ENCODE measurements at regions not wholly inside any gene's neighbourhood (a gene's known extent, or its start where the extent isn't known, plus 50 kb on each side); places are given as distances from the start of the nearest gene placed in this dataset.

DNA sequence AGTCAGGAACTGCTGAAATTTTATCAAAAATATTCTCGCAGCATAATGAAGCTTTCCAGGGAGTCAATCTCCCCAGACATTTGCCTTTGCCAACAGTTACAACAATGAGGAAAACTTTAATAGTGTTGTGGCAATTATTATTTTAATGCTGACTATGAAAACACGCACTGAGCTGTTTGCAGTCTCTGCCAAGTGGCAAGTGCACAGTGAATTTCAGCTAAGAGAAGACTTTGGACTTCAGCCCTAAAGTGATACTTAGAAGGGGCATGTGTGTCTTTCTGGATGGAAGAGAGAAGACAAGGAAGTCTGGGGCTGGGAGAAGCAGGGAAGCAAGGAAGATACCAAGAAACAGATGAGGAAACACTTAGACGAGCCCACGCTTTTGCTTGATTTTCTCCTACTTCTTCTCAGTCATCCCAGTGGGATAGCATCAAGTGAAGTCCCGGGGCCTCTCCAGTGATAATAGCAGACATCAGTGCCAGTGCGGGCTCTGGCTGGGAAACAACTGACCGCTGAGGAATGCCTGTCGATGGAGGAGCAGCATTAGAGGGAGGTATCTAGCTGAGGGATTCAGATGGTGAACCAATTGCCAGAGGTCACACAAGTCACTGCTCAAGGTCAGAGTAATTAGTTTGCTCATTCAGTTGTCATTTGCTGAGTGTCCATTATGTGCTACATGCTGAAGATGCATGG lies 196.3 kb downstream of the TTLL7 start:
- Histone ChIP-seq H3K4me3 (no peak overlapping the region), H3K27ac (replicated peaks) (no peak overlapping the region), H3K27me3 (ENCODE audit: low read depth) (no peaks in the 10 kb centered on the region), H3K9me3 (replicated peaks) (no peaks in the 10 kb centered on the region), H3K36me3 (no peaks in the 10 kb centered on the region), H3K4me1 (peaks cover 22% of the 10 kb centered on the region)
- DNase-seq = no peak
- intact Hi-C loops (cut with micrococcal nuclease) = no loop called here
- TF ChIP-seq, protein P1, sequence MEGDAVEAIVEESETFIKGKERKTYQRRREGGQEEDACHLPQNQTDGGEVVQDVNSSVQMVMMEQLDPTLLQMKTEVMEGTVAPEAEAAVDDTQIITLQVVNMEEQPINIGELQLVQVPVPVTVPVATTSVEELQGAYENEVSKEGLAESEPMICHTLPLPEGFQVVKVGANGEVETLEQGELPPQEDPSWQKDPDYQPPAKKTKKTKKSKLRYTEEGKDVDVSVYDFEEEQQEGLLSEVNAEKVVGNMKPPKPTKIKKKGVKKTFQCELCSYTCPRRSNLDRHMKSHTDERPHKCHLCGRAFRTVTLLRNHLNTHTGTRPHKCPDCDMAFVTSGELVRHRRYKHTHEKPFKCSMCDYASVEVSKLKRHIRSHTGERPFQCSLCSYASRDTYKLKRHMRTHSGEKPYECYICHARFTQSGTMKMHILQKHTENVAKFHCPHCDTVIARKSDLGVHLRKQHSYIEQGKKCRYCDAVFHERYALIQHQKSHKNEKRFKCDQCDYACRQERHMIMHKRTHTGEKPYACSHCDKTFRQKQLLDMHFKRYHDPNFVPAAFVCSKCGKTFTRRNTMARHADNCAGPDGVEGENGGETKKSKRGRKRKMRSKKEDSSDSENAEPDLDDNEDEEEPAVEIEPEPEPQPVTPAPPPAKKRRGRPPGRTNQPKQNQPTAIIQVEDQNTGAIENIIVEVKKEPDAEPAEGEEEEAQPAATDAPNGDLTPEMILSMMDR (IDR thresholded peaks at IDR 0.05; ENCODE audit: borderline replicate concordance) = no peak

DNA sequence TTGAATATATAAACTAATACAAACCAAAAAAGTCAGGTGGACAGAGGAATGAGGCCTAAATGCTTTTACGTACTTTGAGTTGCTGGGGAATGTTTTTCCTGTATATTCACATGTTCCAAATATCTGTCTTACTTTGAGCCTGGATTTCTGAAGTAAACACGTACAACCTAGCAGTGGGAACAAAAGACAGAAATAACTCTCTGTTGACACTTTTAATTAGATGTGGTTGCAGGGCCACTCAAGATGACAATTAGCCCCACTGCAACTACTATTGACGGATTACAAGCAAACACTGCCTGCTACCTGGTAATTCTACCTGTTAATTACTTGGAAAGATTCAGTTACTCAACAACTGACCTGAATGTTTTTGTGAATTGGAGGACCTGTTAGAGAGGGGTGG lies 196.9 kb downstream of the TTLL7 start:
- H3K27me3 ChIP-seq (ENCODE audit: low read depth) = no peaks in the 10 kb centered on the region
- no peak overlapping the region for H3K27ac ChIP-seq (replicated peaks)
- H3K9me3 ChIP-seq (replicated peaks) = no peaks in the 10 kb centered on the region
- no peaks in the 10 kb centered on the region for H3K36me3 ChIP-seq
- peaks cover 22% of the 10 kb centered on the region for H3K4me1 ChIP-seq
- no peak for DNase-seq
- TF ChIP-seq, protein P1 (IDR thresholded peaks at IDR 0.05; ENCODE audit: borderline replicate concordance) = no peak
- H3K4me3 ChIP-seq = no peak overlapping the region
- intact Hi-C loops (cut with micrococcal nuclease) = no loop called here

DNA sequence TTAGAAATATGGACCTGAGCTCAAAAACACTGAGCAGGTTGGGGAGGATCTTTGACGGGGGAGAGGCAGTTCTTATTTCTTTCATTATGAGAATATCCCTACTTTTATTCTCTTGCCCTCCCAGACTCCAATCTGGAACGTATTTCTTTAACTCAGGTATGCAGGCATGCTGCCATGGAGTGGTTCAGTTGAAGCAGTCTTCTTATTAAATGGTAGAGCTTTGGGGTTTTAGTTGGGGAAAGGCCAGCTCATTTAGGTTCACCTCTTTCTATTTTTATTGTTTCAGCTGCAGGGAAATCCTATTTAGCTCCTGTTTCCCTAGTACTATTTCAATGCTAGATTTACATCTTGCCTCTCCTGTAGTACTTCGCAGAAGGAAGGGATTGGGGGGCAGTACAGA lies 198.9 kb downstream of the TTLL7 start:
- H3K4me1 ChIP-seq = peaks cover 22% of the 10 kb centered on the region
- H3K4me3 ChIP-seq = no peak overlapping the region
- no peaks in the 10 kb centered on the region for H3K27me3 ChIP-seq (ENCODE audit: low read depth)
- DNase-seq = no peak
- no peak overlapping the region for H3K27ac ChIP-seq (replicated peaks)
- no peaks in the 10 kb centered on the region for H3K36me3 ChIP-seq
- intact Hi-C loops (cut with micrococcal nuclease) = no loop called here
- TF ChIP-seq, protein P1 (IDR thresholded peaks at IDR 0.05; ENCODE audit: borderline replicate concordance) = no peak
- no peaks in the 10 kb centered on the region for H3K9me3 ChIP-seq (replicated peaks)

DNA sequence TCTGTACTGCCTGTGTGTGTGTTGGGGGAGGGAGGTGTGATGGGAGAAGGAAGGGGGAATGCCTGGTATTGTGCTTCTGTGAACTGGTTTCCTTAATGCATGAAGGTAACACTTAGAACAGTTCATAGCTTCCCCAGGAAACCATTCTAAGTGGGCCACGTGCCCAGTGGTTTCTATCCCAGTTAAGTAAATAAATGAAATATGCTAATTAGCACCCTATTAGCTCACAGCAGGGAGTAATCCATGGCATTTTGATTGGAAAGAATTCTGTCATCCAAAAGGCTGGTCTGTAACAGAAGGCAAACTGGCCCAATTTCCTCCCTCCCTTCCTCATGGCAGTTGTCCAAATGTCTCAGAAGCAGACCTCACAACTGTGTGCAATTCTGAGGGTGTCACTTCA lies 199.3 kb downstream of the TTLL7 start:
- intact Hi-C loops (cut with micrococcal nuclease) = no loop called here
- H3K36me3 ChIP-seq = no peaks in the 10 kb centered on the region
- DNase-seq = no peak
- no peaks in the 10 kb centered on the region for H3K9me3 ChIP-seq (replicated peaks)
- peaks cover 22% of the 10 kb centered on the region for H3K4me1 ChIP-seq
- H3K4me3 ChIP-seq = no peak overlapping the region
- no peak overlapping the region for H3K27ac ChIP-seq (replicated peaks)
- no peaks in the 10 kb centered on the region for H3K27me3 ChIP-seq (ENCODE audit: low read depth)
- TF ChIP-seq, protein P1 (IDR thresholded peaks at IDR 0.05; ENCODE audit: borderline replicate concordance) = no peak

DNA sequence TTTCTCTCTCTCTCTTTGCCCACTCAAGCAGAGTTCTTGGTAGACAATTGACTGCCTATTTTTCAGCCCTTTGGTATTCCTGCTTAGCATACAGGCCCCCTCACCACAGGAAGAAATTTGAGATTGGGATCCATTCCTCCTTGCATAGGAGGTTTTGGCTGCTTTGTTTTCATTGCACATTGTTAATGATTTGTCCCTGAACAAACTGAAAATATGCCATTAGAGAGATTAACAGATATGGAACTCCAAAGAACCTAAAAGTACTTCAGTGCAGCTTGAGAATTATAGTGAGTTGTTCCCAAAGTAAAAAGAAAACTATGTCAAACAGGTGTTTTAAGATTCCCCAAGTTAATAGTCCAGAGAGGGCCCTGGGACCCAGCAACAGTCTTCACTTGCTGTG lies 200.0 kb downstream of the TTLL7 start:
- no peak overlapping the region for H3K27ac ChIP-seq (replicated peaks)
- no peak overlapping the region for H3K4me3 ChIP-seq
- intact Hi-C loops (cut with micrococcal nuclease) = no loop called here
- H3K4me1 ChIP-seq = peaks cover 22% of the 10 kb centered on the region
- H3K9me3 ChIP-seq (replicated peaks) = no peaks in the 10 kb centered on the region
- no peak for DNase-seq
- no peaks in the 10 kb centered on the region for H3K36me3 ChIP-seq
- TF ChIP-seq, protein P1 (IDR thresholded peaks at IDR 0.05; ENCODE audit: borderline replicate concordance) = no peak
- no peaks in the 10 kb centered on the region for H3K27me3 ChIP-seq (ENCODE audit: low read depth)

All from left ventricle myocardium inferior (tissue), 1 donor.